Karpas-422 (cell line): ENCODE measurements at regions not wholly inside any gene's neighbourhood (a gene's known extent, or its start where the extent isn't known, plus 50 kb on each side); places are given as distances from the start of the nearest gene placed in this dataset.

ENCODE experiments used
- DNase-seq: peaks from one replicate; pipeline ENCODE4 v3.0.0-alpha.2; 2015
- H2AFZ ChIP-seq: fragments of 200-600 bp; sonication (generic); 2 replicates; pipeline ENCODE4 v1.6.1; 2014; ENCODE audit warnings: antibody characterized with exemption, low read length, mixed read lengths
- H3K27ac ChIP-seq: fragments of 200-600 bp; sonication (generic); 2 replicates; pipeline ENCODE4 v1.5.1; 2014; ENCODE audit warnings: mild to moderate bottlenecking, low read length, moderate library complexity
- H3K27me3 ChIP-seq: fragments of 200-600 bp; sonication (generic); 2 replicates; pipeline ENCODE4 v1.6.1; 2014; ENCODE audit warnings: low read length, mixed read lengths
- H3K36me3 ChIP-seq: fragments of 200-600 bp; sonication (generic); 2 replicates; pipeline ENCODE4 v1.6.1; 2014; ENCODE audit warnings: low read length, mixed read lengths; ENCODE audit not compliant: insufficient read depth
- H3K4me1 ChIP-seq: fragments of 200-600 bp; sonication (generic); 2 replicates; pipeline ENCODE4 v1.6.1; 2014; ENCODE audit warnings: mild to moderate bottlenecking, low read length, mixed read lengths
- H3K4me2 ChIP-seq: fragments of 200-600 bp; sonication (generic); 2 replicates; pipeline ENCODE4 v1.6.1; 2014; ENCODE audit warnings: low read length, low read depth, mild to moderate bottlenecking; ENCODE audit not compliant: poor library complexity, severe bottlenecking
- H3K4me3 ChIP-seq: fragments of 200-600 bp; sonication (generic); 2 replicates; pipeline ENCODE4 v1.5.1; 2014; ENCODE audit warnings: mild to moderate bottlenecking, antibody characterized with exemption, low read length, mixed read lengths
- H3K79me2 ChIP-seq: fragments of 200-600 bp; sonication (generic); 2 replicates; pipeline ENCODE4 v1.6.1; 2014; ENCODE audit warnings: mild to moderate bottlenecking, low read length, mixed read lengths
- H3K9ac ChIP-seq: fragments of 200-600 bp; sonication (generic); 2 replicates; pipeline ENCODE4 v1.6.0; 2014; ENCODE audit warnings: low read length
- H3K9me2 ChIP-seq: fragments of 200-600 bp; sonication (generic), shearing (Covaris generic); replicated peaks from 2 replicates; pipeline ENCODE4 v1.6.0; 2014; ENCODE audit warnings: mild to moderate bottlenecking, low read length, moderate library complexity; ENCODE audit not compliant: insufficient read depth
- H3K9me3 ChIP-seq: fragments of 300-700, 200-600 bp; sonication (generic); 2 replicates; pipeline ENCODE4 v1.6.1; 2014; ENCODE audit warnings: low read length, mixed read lengths
- H4K20me1 ChIP-seq: fragments of 200-600 bp; sonication (generic); 2 replicates; pipeline ENCODE4 v1.6.1; 2014; ENCODE audit warnings: mild to moderate bottlenecking, antibody characterized with exemption, low read length, low read depth; ENCODE audit not compliant: insufficient read depth

- Histone ChIP-seq H3K9ac (no peak overlapping the region), H4K20me1 (no peaks in the 10 kb centered on the region), H2AFZ (no peak overlapping the region), H3K36me3 (no peaks in the 10 kb centered on the region), H3K4me2 (no peak overlapping the region), H3K4me1 (no peaks in the 10 kb centered on the region), H3K4me3 (no peak overlapping the region), H3K9me3 (no peaks in the 10 kb centered on the region), H3K9me2 (no peaks in the 10 kb centered on the region; the same call in 1 of the 2 replicates), H3K79me2 (no peaks in the 10 kb centered on the region), H3K27me3 (no peaks in the 10 kb centered on the region), H3K27ac (no peak overlapping the region)
- DNase-seq = no peak
These were observed 268.6 kb upstream of the PTGER4 start for GRCh38 chr5:40410964-40411635.

GRCh38 chr5:40410231-40410861 lies 269.4 kb upstream of the PTGER4 start:
- no peak for DNase-seq
- H3K27ac ChIP-seq = no peak overlapping the region
- no peak overlapping the region for H3K4me2 ChIP-seq
- no peaks in the 10 kb centered on the region for H3K36me3 ChIP-seq
- no peaks in the 10 kb centered on the region for H3K79me2 ChIP-seq
- no peak overlapping the region for H3K4me3 ChIP-seq
- H3K9me2 ChIP-seq = no peaks in the 10 kb centered on the region; the same call in 1 of the 2 replicates
- no peaks in the 10 kb centered on the region for H4K20me1 ChIP-seq
- no peaks in the 10 kb centered on the region for H3K27me3 ChIP-seq
- H3K9ac ChIP-seq = no peak overlapping the region
- no peak overlapping the region for H2AFZ ChIP-seq
- H3K9me3 ChIP-seq = no peaks in the 10 kb centered on the region
- no peaks in the 10 kb centered on the region for H3K4me1 ChIP-seq

GRCh38 chr5:40409601-40410000 lies 270.1 kb upstream of the PTGER4 start:
- Histone ChIP-seq H3K9me3 (no peaks in the 10 kb centered on the region), H3K27me3 (no peaks in the 10 kb centered on the region), H3K4me3 (no peak overlapping the region), H3K27ac (no peak overlapping the region), H3K36me3 (no peaks in the 10 kb centered on the region), H3K4me2 (no peak overlapping the region), H3K9ac (no peak overlapping the region), H3K9me2 (no peaks in the 10 kb centered on the region; the same call in 1 of the 2 replicates), H3K79me2 (no peaks in the 10 kb centered on the region), H4K20me1 (no peaks in the 10 kb centered on the region), H2AFZ (no peak overlapping the region), H3K4me1 (no peaks in the 10 kb centered on the region)
- no peak for DNase-seq

GRCh38 chr5:40406741-40407211 lies 272.9 kb upstream of the PTGER4 start:
- no peak overlapping the region for H3K4me3 ChIP-seq
- no peak overlapping the region for H3K9ac ChIP-seq

GRCh38 chr5:40405996-40406740 lies 273.5 kb upstream of the PTGER4 start:
- H3K4me1 ChIP-seq = no peaks in the 10 kb centered on the region
- H3K36me3 ChIP-seq = no peaks in the 10 kb centered on the region
- no peak overlapping the region for H3K9ac ChIP-seq
- no peaks in the 10 kb centered on the region for H3K9me3 ChIP-seq
- no peak overlapping the region for H3K4me2 ChIP-seq
- no peak for DNase-seq
- H3K79me2 ChIP-seq = no peaks in the 10 kb centered on the region
- H3K27ac ChIP-seq = no peak overlapping the region
- no peaks in the 10 kb centered on the region for H3K27me3 ChIP-seq
- H3K4me3 ChIP-seq = no peak overlapping the region
- H2AFZ ChIP-seq = no peak overlapping the region
- no peaks in the 10 kb centered on the region for H3K9me2 ChIP-seq
- no peaks in the 10 kb centered on the region for H4K20me1 ChIP-seq

More at GRCh38 chr5:40406741-40407211, 272.9 kb upstream of the PTGER4 start:
- Histone ChIP-seq H3K27me3 (no peaks in the 10 kb centered on the region), H3K79me2 (no peaks in the 10 kb centered on the region), H3K36me3 (no peaks in the 10 kb centered on the region), H3K27ac (no peak overlapping the region), H4K20me1 (no peaks in the 10 kb centered on the region), H3K4me1 (no peaks in the 10 kb centered on the region), H3K9me2 (no peaks in the 10 kb centered on the region), H3K9me3 (no peaks in the 10 kb centered on the region), H2AFZ (no peak overlapping the region), H3K4me2 (no peak overlapping the region)
- DNase-seq = no peak

- Histone ChIP-seq H3K9ac (no peak overlapping the region), H3K9me2 (no peaks in the 10 kb centered on the region), H3K27ac (no peak overlapping the region), H2AFZ (no peak overlapping the region), H4K20me1 (no peaks in the 10 kb centered on the region), H3K4me2 (no peak overlapping the region), H3K4me1 (no peaks in the 10 kb centered on the region), H3K36me3 (no peaks in the 10 kb centered on the region), H3K4me3 (no peak overlapping the region), H3K27me3 (no peaks in the 10 kb centered on the region), H3K79me2 (no peaks in the 10 kb centered on the region), H3K9me3 (no peaks in the 10 kb centered on the region)
- no peak for DNase-seq
These were observed 274.5 kb upstream of the PTGER4 start for GRCh38 chr5:40405230-40405629.

GRCh38 chr5:40404613-40405012 lies 275.1 kb upstream of the PTGER4 start:
- Histone ChIP-seq H3K9ac (no peak overlapping the region), H3K4me3 (no peak overlapping the region), H4K20me1 (no peaks in the 10 kb centered on the region), H3K9me3 (no peaks in the 10 kb centered on the region), H3K4me2 (no peak overlapping the region), H3K27ac (no peak overlapping the region), H3K79me2 (no peaks in the 10 kb centered on the region), H3K4me1 (no peaks in the 10 kb centered on the region), H3K27me3 (no peaks in the 10 kb centered on the region), H3K36me3 (no peaks in the 10 kb centered on the region), H3K9me2 (no peaks in the 10 kb centered on the region), H2AFZ (no peak overlapping the region)
- no peak for DNase-seq

GRCh38 chr5:40402007-40402364 lies 277.7 kb upstream of the PTGER4 start:
- Histone ChIP-seq H3K36me3 (no peaks in the 10 kb centered on the region), H3K9me3 (no peaks in the 10 kb centered on the region), H4K20me1 (no peaks in the 10 kb centered on the region), H3K9ac (no peak overlapping the region), H3K79me2 (no peaks in the 10 kb centered on the region), H3K4me3 (no peak overlapping the region), H3K4me1 (no peaks in the 10 kb centered on the region), H3K27ac (no peak overlapping the region), H3K4me2 (no peak overlapping the region), H2AFZ (no peak overlapping the region), H3K27me3 (no peaks in the 10 kb centered on the region), H3K9me2 (no peaks in the 10 kb centered on the region)
- no peak for DNase-seq
